HG02759 (cell line): ENCODE measurements at regions not wholly inside any gene's neighbourhood (a gene's known extent, or its start where the extent isn't known, plus 50 kb on each side); places are given as distances from the start of the nearest gene placed in this dataset.
"Not testable (repeated sequence)": the region's sequence is repeated elsewhere in the genome, so short reads cannot be mapped to it uniquely, and the experiment has no call there.

Experiments
- ATAC-seq: cut with Tn5 transposase; IDR thresholded peaks from one replicate; pipeline ENCODE4 v1.9.1; 2021; ENCODE audit warnings: mild to moderate bottlenecking, moderate library complexity; ENCODE audit not compliant: unreplicated experiment

DNA sequence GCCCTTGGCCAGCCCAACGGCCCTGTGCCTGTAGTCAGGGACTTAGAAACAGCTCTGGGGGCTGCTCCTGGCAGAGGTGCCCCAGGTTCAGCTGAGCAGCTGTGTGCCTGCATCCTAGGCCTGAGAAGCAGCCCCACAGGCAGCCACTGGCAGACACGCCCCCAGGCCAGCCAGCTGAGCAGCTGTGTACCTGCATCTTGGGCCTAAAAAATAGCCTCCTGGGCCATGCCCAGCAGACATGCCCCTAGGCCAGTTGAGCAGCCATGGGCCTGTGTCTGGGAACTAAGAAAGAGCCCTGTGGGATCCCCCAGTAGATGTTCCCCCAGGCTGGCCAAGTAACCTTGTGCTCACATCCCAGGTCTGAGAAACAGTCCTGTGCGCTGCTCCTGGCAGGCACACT lies 64.0 kb downstream of the TBR1 start:
- no peak for ATAC-seq

- ATAC-seq, result no peak
Measured at GRCh38 chr2:161481619-161482018, 65.5 kb downstream of the TBR1 start.

GRCh38 chr2:161484061-161484460 lies 68.0 kb downstream of the TBR1 start:
- no peak for ATAC-seq

DNA sequence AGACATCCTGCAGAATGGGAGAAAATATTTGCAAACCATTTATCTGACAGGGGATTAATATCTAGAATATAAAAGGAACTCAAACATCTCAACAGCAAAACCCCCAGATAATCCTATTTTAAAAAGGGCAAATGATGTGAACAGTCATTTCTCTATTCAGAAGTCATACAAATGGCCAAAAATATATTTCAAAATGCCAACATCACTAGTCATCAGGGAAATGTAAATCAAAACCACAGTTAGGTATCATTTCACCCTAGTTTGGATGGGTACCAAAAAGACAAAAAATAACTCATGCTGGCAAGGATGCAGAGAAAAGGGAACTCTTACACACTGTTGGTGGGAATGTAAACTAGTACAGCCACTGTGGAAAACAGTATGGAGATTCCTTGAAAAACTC lies 70.0 kb downstream of the TBR1 start:
- no peak for ATAC-seq

GRCh38 chr2:161488131-161488699 lies 72.1 kb downstream of the TBR1 start:
- ATAC-seq, result no peak

GRCh38 chr2:161488879-161489278 lies 72.8 kb downstream of the TBR1 start:
- no peak for ATAC-seq

DNA sequence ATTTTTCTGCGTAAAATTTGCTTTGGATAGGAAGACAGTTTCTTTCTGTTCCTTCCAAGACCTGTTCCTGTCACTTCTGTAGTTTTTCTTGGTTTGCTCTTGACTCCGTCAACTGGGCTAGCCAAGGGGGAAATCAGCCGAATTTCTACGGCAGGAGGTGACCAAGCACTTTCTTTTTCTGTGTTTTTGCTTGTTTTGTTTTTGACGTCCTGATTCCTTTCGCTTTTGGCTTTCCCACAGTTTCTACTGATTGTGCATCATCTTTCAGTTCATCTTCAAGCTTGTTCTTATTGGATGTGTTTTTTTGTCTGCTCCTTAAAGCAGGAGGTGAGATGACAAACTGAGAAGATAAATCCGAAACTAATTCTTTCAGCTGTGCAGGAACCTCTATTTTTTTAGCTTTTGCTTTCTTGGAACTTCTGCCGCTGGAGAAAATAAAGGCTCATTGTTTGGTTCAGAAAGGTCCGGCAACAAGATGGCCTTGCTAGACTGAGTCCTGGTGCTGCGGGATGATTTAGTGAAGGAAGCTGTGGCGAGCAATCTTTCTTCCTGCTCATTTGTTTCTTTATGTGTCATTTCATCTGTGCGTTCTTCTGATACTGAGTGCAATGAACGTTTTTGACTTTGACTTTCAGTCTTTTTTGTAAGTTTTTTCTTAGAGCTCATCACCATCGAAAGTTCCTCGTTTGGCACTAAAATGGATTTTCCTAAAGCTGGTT lies 85.0 kb downstream of the TBR1 start:
- peak; percentile 48 for ATAC-seq

- not testable (repeated sequence) for ATAC-seq
Measured at GRCh38 chr2:161502279-161502678, 86.2 kb downstream of the TBR1 start.

DNA sequence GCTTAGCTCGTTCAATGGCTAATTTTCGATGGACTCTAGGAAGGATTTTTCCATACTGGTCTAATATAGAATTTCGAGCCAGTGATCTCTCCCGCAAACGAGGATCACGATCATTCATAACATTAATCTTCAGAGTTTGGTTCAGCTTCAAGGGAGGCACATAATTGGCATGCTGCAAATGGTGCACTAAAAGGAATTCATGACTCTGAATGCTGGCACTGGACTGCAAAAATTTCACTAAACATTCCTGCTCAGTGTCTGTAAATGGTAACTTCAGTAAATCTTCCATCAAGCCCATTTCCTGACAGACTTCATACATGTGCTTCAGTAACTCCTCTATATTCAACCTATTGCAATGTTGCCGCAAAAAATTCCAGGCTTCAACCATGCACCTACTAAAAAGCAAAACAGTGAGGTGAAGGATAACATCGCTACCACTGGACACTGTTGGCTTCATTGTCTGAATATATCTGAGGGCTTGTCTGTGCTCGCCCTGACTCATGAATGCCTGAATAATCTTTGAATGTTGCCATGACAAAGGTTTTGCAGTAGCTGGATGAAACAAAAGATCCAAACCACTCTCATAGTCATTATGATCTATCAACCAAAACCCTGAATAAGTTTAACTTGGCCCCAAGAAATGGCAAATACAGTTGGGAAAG lies 88.7 kb downstream of the TBR1 start:
- ATAC-seq, result not testable (repeated sequence)

DNA sequence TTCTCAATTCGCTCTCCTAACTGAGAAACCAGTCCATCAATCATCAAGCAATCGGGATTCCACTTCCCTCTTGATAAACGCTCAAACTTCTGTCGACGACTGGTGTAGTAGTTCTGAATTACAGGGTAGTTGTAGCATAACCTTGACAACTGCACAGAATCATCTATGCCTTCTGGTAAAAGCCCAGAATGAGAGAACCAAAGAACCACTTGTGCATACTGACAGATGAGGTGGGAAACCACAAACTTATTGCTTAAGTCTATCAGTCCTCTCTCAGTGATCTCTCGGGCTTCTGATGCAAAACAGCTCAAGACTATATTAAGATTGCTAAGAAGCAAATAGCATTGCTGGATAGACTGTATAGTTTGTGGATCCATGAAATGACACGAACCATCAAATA lies 89.4 kb downstream of the TBR1 start:
- not testable (repeated sequence) for ATAC-seq

DNA sequence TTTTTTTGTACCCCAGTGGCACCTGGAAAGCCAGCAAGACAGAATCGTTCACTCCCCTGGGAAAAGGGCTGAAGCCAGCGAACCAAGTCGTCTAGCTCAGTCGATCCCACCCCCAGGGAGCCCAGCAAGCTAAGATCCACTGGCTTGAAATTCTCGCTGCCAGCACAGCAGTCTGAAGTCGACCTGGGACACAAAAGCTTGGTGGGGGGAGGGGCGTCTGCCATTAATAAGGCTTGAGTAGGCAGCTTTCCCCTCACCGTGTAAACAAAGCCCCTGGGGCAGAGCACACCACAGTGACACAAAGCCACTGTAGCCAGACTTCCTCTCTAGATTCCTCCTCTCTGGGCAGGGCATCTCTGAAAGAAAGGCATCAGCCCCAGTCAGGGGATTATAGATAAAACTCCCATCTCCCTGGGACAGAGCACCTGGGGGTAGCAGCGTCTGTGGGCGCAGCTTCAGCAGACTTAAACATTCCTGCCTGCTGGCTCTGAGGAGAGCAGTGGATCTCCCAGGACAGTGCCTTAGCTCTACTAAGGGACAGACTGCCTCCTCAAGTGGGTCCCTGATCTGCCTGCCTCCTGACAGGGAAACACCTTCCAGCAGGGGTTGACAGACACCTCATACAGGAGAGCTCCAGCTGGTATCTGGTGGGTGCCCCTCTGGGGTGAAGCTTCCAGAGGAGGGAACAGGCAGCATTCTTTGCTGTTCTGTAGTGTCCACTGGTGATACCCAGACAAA lies 97.4 kb downstream of the TBR1 start:
- not testable (repeated sequence) for ATAC-seq

DNA sequence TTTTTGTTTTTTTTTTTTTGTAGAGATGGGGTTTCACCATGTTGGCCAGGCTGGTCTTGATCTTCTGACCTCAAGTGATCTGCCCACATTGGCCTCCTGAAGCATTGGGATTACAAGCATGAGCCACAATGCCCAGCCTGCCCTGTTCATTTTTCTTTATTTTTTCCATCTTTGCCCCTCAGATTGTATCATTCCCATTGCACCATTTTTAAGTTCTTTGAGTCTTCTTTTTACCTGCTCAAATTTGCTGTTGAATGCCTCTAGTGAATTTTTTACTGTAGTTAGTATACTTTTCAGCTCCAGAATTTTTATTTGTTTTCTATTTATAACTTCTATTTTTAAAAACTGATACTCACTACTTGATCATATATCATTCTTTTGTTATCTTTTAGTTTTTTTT lies 101.4 kb upstream of the SLC4A10 start:
- ATAC-seq, result no peak

- ATAC-seq, result no peak
Measured at GRCh38 chr2:161533218-161533617, 91.0 kb upstream of the SLC4A10 start.

DNA sequence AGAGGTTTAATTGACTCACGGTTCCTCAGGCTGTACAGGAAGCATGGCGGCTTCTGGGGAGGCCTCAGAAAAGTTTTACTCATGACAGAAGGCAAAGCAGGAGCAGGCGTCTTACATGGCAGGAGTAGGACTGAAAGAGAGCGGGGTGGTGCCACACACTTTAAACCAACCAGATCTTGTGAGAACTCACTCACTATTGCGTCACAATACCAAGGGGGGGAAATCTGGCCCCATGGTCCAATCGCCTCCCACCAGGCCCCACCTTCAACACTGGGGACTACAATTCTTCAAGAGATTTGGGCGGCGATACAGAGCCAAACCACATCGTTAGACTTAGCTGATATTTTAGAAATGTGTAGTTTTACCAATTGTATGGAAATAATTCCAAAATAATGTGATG lies 77.6 kb upstream of the SLC4A10 start:
- ATAC-seq, result no peak

- no peak for ATAC-seq
Measured at GRCh38 chr2:161547130-161547529, 77.1 kb upstream of the SLC4A10 start.

GRCh38 chr2:161552015-161552414 lies 72.2 kb upstream of the SLC4A10 start:
- ATAC-seq, result no peak

DNA sequence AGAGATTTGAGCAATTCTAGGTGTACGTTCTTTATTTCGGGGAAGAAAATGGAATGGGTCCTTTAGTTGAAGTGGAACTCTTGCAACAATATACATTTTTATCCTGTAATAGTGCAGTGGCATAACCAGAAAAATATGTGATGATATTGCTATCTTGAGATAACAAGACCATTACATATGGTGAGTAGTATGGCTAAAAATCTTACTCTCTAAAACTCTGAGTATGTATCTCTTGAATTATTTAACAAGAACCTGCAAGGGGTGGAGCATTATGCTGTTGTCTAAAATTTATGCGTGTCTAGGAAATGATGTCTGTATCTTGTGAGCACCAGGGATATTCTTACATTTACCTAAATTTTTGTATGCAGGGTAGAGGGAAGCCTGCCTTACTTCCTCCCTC lies 68.4 kb upstream of the SLC4A10 start:
- ATAC-seq, result no peak

GRCh38 chr2:161556440-161556839 lies 67.8 kb upstream of the SLC4A10 start:
- no peak for ATAC-seq

DNA sequence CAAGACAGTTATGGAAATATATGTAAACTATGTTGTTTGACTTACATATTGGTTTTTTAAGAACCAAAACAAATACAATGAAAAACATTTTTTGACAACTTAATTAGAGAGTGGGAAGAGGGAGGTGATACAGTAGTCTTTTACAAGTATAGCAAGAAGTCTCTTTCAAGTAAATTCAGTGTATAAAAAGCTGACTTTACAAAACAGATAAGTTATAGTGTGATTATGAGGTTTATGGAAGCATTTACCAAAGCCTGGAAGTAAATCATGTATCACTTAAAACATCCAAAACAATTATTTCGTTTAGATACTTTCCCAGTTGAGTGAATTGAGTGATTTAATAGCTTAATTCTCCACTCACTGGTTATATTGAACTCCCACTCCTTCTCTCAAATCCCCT lies 66.7 kb upstream of the SLC4A10 start:
- ATAC-seq, result no peak

- no peak for ATAC-seq
Measured at GRCh38 chr2:161564906-161565305, 59.3 kb upstream of the SLC4A10 start.

- ATAC-seq, result no peak
Measured at GRCh38 chr2:161569401-161569800, 54.8 kb upstream of the SLC4A10 start.
